ENCODE measurements at regions not wholly inside any gene's neighbourhood (a gene's known extent, or its start where the extent isn't known, plus 50 kb on each side); places are given as distances from the start of the nearest gene placed in this dataset.

- no peaks in the 10 kb centered on the region for H3K36me3 ChIP-seq (ENCODE audit: control insufficient read depth, insufficient read depth, low read length)
- H3K4me1 ChIP-seq (ENCODE audit: control insufficient read depth, extremely low read depth, insufficient read depth, low read length): peaks cover 2% of the 10 kb centered on the region
- TF ChIP-seq CTCF (conservative IDR thresholded peaks at IDR 0.05 in 1 of 2, IDR thresholded peaks at IDR 0.05 in 1 of 2; ENCODE audit: low read depth in 1 of 2, low read length in 2 of 2): no peak
- peak overlapping the region; percentile 88 for H3K4me2 ChIP-seq (ENCODE audit: extremely low read depth, insufficient read depth, low read length)
- H4K20me1 ChIP-seq (ENCODE audit: control insufficient read depth, extremely low read depth, insufficient read depth, low read length): no peaks in the 10 kb centered on the region
- H3K9ac ChIP-seq (ENCODE audit: insufficient read depth, low read length): no peak overlapping the region
- peak overlapping the region; percentile 17 to 49 (median 32) for H3K4me3 ChIP-seq (replicated peaks in 1 of 4; ENCODE audit: control extremely low read depth in 1 of 4, insufficient read depth in 1 of 4, low read depth in 3 of 4, low read length in 4 of 4)
- no peaks in the 10 kb centered on the region for H3K79me2 ChIP-seq (ENCODE audit: control insufficient read depth, insufficient read depth, low read length)
- no peaks in the 10 kb centered on the region for H3K9me3 ChIP-seq (ENCODE audit: control insufficient read depth, insufficient read depth, low read depth, low read length)
- H2AFZ ChIP-seq (ENCODE audit: low read length): peak overlapping the region; percentile 25
- H3K27ac ChIP-seq (ENCODE audit: insufficient read depth, low read length): no peak overlapping the region
- H3K27me3 ChIP-seq (ENCODE audit: control insufficient read depth, insufficient read depth, low read length): no peaks in the 10 kb centered on the region
- DNase-seq (ENCODE audit: low read depth in 2 of 2): peak; percentile 20 to 37
Observed at GRCh38 chr3:66153481-66154443, 67.0 kb upstream of the SLC25A26 start.

GRCh38 chr3:66152336-66152735 lies 68.5 kb upstream of the SLC25A26 start:
- H3K27ac ChIP-seq (ENCODE audit: insufficient read depth, low read length): no peak overlapping the region
- no peaks in the 10 kb centered on the region for H3K9me3 ChIP-seq (ENCODE audit: control insufficient read depth, insufficient read depth, low read depth, low read length)
- no peaks in the 10 kb centered on the region for H4K20me1 ChIP-seq (ENCODE audit: control insufficient read depth, extremely low read depth, insufficient read depth, low read length)
- no peaks in the 10 kb centered on the region for H3K27me3 ChIP-seq (ENCODE audit: control insufficient read depth, insufficient read depth, low read length)
- H3K4me2 ChIP-seq (ENCODE audit: extremely low read depth, insufficient read depth, low read length): no peak overlapping the region
- no peak for DNase-seq (ENCODE audit: low read depth in 2 of 2)
- H3K4me1 ChIP-seq (ENCODE audit: control insufficient read depth, extremely low read depth, insufficient read depth, low read length): peaks cover 2% of the 10 kb centered on the region
- H3K9ac ChIP-seq (ENCODE audit: insufficient read depth, low read length): no peak overlapping the region
- no peak overlapping the region for H3K4me3 ChIP-seq (replicated peaks in 1 of 4; ENCODE audit: control extremely low read depth in 1 of 4, insufficient read depth in 1 of 4, low read depth in 3 of 4, low read length in 4 of 4)
- H3K79me2 ChIP-seq (ENCODE audit: control insufficient read depth, insufficient read depth, low read length): no peaks in the 10 kb centered on the region
- no peak overlapping the region for H2AFZ ChIP-seq (ENCODE audit: low read length)
- TF ChIP-seq CTCF (conservative IDR thresholded peaks at IDR 0.05 in 1 of 2, IDR thresholded peaks at IDR 0.05 in 1 of 2; ENCODE audit: low read depth in 1 of 2, low read length in 2 of 2) (no peak), EZH2 (IDR thresholded peaks at IDR 0.05; ENCODE audit: low read length, missing control alignments) (no peak)
- H3K36me3 ChIP-seq (ENCODE audit: control insufficient read depth, insufficient read depth, low read length): no peaks in the 10 kb centered on the region

- Histone ChIP-seq H3K4me3 (replicated peaks in 1 of 4; ENCODE audit: control extremely low read depth in 1 of 4, insufficient read depth in 1 of 4, low read depth in 3 of 4, low read length in 4 of 4) (no peak overlapping the region), H3K79me2 (ENCODE audit: control insufficient read depth, insufficient read depth, low read length) (no peaks in the 10 kb centered on the region), H4K20me1 (ENCODE audit: control insufficient read depth, extremely low read depth, insufficient read depth, low read length) (no peaks in the 10 kb centered on the region), H2AFZ (ENCODE audit: low read length) (no peak overlapping the region), H3K27ac (ENCODE audit: insufficient read depth, low read length) (no peak overlapping the region), H3K4me1 (ENCODE audit: control insufficient read depth, extremely low read depth, insufficient read depth, low read length) (peaks cover 2% of the 10 kb centered on the region), H3K9ac (ENCODE audit: insufficient read depth, low read length) (no peak overlapping the region), H3K36me3 (ENCODE audit: control insufficient read depth, insufficient read depth, low read length) (no peaks in the 10 kb centered on the region), H3K27me3 (ENCODE audit: control insufficient read depth, insufficient read depth, low read length) (no peaks in the 10 kb centered on the region), H3K4me2 (ENCODE audit: extremely low read depth, insufficient read depth, low read length) (no peak overlapping the region), H3K9me3 (ENCODE audit: control insufficient read depth, insufficient read depth, low read depth, low read length) (no peaks in the 10 kb centered on the region)
- TF ChIP-seq EZH2 (IDR thresholded peaks at IDR 0.05; ENCODE audit: low read length, missing control alignments) (no peak), CTCF (conservative IDR thresholded peaks at IDR 0.05 in 1 of 2, IDR thresholded peaks at IDR 0.05 in 1 of 2; ENCODE audit: low read depth in 1 of 2, low read length in 2 of 2) (no peak)
- no peak for DNase-seq (ENCODE audit: low read depth in 2 of 2)
Observed at GRCh38 chr3:66150977-66151376, 69.8 kb upstream of the SLC25A26 start.
